NOMO-1 treated with dmso at 0.1 percent for 144 hours (cell line): ENCODE measurements at regions not wholly inside any gene's neighbourhood (a gene's known extent, or its start where the extent isn't known, plus 50 kb on each side); places are given as distances from the start of the nearest gene placed in this dataset.

Experiments used
- DNase-seq: peaks from one replicate; lab custom pipeline; 2025; ENCODE audit not compliant: unreplicated experiment; lab: John Stamatoyannopoulos, UW

GRCh38 chr21:25425156-25425555 lies 182.1 kb downstream of the MRPL39 start:
- peak; percentile 1 for DNase-seq

- DNase-seq, result no peak
Measured at GRCh38 chr21:25424634-25425033, 182.6 kb downstream of the MRPL39 start.

- no peak for DNase-seq
Measured at GRCh38 chr21:25424048-25424447, 183.2 kb downstream of the MRPL39 start.

- DNase-seq, result no peak
Measured at GRCh38 chr21:25422610-25423608, 184.4 kb downstream of the MRPL39 start.

GRCh38 chr21:25421321-25422028 lies 185.8 kb downstream of the MRPL39 start:
- peak; percentile 25 for DNase-seq

- DNase-seq, result no peak
Measured at GRCh38 chr21:25420831-25421230, 186.4 kb downstream of the MRPL39 start.

- DNase-seq, result no peak
Measured at GRCh38 chr21:25416669-25417068, 190.6 kb downstream of the MRPL39 start.

GRCh38 chr21:25412100-25412499 lies 195.2 kb downstream of the MRPL39 start:
- no peak for DNase-seq

- no peak for DNase-seq
Measured at GRCh38 chr21:25409978-25410377, 197.3 kb downstream of the MRPL39 start.

GRCh38 chr21:25408666-25409065 lies 198.6 kb downstream of the MRPL39 start:
- no peak for DNase-seq

- no peak for DNase-seq
Measured at GRCh38 chr21:25406887-25407579, 200.2 kb downstream of the MRPL39 start.

- no peak for DNase-seq
Measured at GRCh38 chr21:25405984-25406383, 201.3 kb downstream of the MRPL39 start.

GRCh38 chr21:25402134-25402961 lies 204.9 kb downstream of the MRPL39 start:
- DNase-seq, result no peak

- DNase-seq, result no peak
Measured at GRCh38 chr21:25400427-25400826, 206.9 kb downstream of the MRPL39 start.

GRCh38 chr21:25398630-25399029 lies 208.7 kb downstream of the MRPL39 start:
- DNase-seq, result no peak

GRCh38 chr21:25396135-25396711 lies 211.1 kb downstream of the MRPL39 start:
- no peak for DNase-seq

GRCh38 chr21:25391777-25392176 lies 215.5 kb downstream of the MRPL39 start:
- DNase-seq, result no peak

GRCh38 chr21:25390701-25391100 lies 216.6 kb downstream of the MRPL39 start:
- DNase-seq, result no peak

GRCh38 chr21:25387665-25388064 lies 219.6 kb downstream of the MRPL39 start:
- DNase-seq, result no peak

GRCh38 chr21:25385911-25386474 lies 221.3 kb downstream of the MRPL39 start:
- DNase-seq, result peak; percentile 28
